Smooth muscle cell (in vitro differentiated cells): ENCODE measurements at regions not wholly inside any gene's neighbourhood (a gene's known extent, or its start where the extent isn't known, plus 50 kb on each side); places are given as distances from the start of the nearest gene placed in this dataset.

ENCODE experiments used
- DNase-seq: peaks from one replicate; lab custom pipeline; 2025; ENCODE audit not compliant: unreplicated experiment; lab: John Stamatoyannopoulos, UW
- H2AFZ ChIP-seq: fragments of 200-600 bp; sonication (generic); 2 replicates; pipeline ENCODE4 v1.6.0; 2016; ENCODE audit warnings: antibody characterized with exemption, low read depth, mild to moderate bottlenecking
- H3F3A ChIP-seq: fragments of 200-600 bp; sonication (generic); 2 replicates; pipeline ENCODE4 v1.6.0; 2017; ENCODE audit warnings: antibody characterized with exemption, low read depth
- H3K27ac ChIP-seq: fragments of 200-600 bp; sonication (generic); 2 replicates; pipeline ENCODE4 v1.5.1; 2016; ENCODE audit warnings: low read depth, mild to moderate bottlenecking
- H3K27me3 ChIP-seq: fragments of 200-600 bp; sonication (generic); 2 replicates; pipeline ENCODE4 v1.6.1; 2016; ENCODE audit warnings: low read depth, mild to moderate bottlenecking
- H3K36me3 ChIP-seq: fragments of 200-600 bp; sonication (generic); 2 replicates; pipeline ENCODE4 v1.5.1; 2016; ENCODE audit warnings: low read depth
- H3K4me1 ChIP-seq: fragments of 200-600 bp; sonication (generic); 2 replicates; pipeline ENCODE4 v1.5.1; 2016; ENCODE audit warnings: low read depth
- H3K4me2 ChIP-seq: fragments of 200-600 bp; sonication (generic); 2 replicates; pipeline ENCODE4 v1.6.0; 2016; ENCODE audit warnings: mild to moderate bottlenecking
- H3K4me3 ChIP-seq: fragments of 200-600 bp; sonication (generic); 2 replicates; pipeline ENCODE4 v1.5.1; 2016; ENCODE audit warnings: mild to moderate bottlenecking
- H3K79me2 ChIP-seq: fragments of 200-600 bp; sonication (generic); 2 replicates; pipeline ENCODE4 v1.6.0; 2016; ENCODE audit warnings: low read depth, mild to moderate bottlenecking
- H3K9ac ChIP-seq: fragments of 200-600 bp; sonication (generic); 2 replicates; pipeline ENCODE4 v1.6.0; 2016; ENCODE audit warnings: low read depth
- H3K9me3 ChIP-seq: fragments of 200-600 bp; sonication (generic); replicated peaks from 2 replicates; pipeline ENCODE4 v1.5.1; 2016; ENCODE audit warnings: low read depth
- H4K20me1 ChIP-seq: fragments of 200-600 bp; sonication (generic); 2 replicates; pipeline ENCODE4 v1.6.0; 2016; ENCODE audit warnings: low read depth
- CTCF ChIP-seq: fragments of 200-600 bp; sonication (generic); IDR thresholded peaks from 2 replicates; pipeline ENCODE4 v1.5.1; 2017; ENCODE audit warnings: borderline replicate concordance, mild to moderate bottlenecking, antibody characterized with exemption; ENCODE audit not compliant: insufficient read depth, poor library complexity, severe bottlenecking
- WGBS: methylation state at CpG from one replicate; pipeline ENCODE4 v1.1.7; 2016; ENCODE audit warnings: low lambda C conversion rate; 5-methylcytosine and 5-hydroxymethylcytosine counted together

GRCh38 chr4:147334478-147334877 is 146.4 kb upstream of the EDNRA start:
- WGBS: 12% methylated on average over 1 of the region's 1 CpG
- no peaks in the 10 kb centered on the region for H3K36me3 ChIP-seq

GRCh38 chr4:147335183-147335582 is 145.7 kb upstream of the EDNRA start:
- H4K20me1 ChIP-seq: no peaks in the 10 kb centered on the region
- H3K4me1 ChIP-seq: peaks cover 3% of the 10 kb centered on the region
- peak overlapping the region; percentile 18 for H3K4me2 ChIP-seq
- WGBS: 79% methylated on average over 1 of the region's 1 CpG
- no peak overlapping the region for H3K9ac ChIP-seq
- no peaks in the 10 kb centered on the region for H3K36me3 ChIP-seq
- H3F3A ChIP-seq: peaks cover 5% of the 10 kb centered on the region
- no peak overlapping the region for H2AFZ ChIP-seq
- H3K9me3 ChIP-seq: no peaks in the 10 kb centered on the region
- no peak for DNase-seq
- H3K27me3 ChIP-seq: no peaks in the 10 kb centered on the region
- TF ChIP-seq CTCF: no peak
- H3K27ac ChIP-seq: peak overlapping the region; percentile 59
- H3K4me3 ChIP-seq: no peak overlapping the region
- H3K79me2 ChIP-seq: no peaks in the 10 kb centered on the region

More at GRCh38 chr4:147334478-147334877, 146.4 kb upstream of the EDNRA start:
- Histone ChIP-seq H3K4me2 (peak overlapping the region; percentile 18), H3F3A (no peaks in the 10 kb centered on the region), H3K9ac (no peak overlapping the region), H3K27me3 (no peaks in the 10 kb centered on the region), H3K9me3 (no peaks in the 10 kb centered on the region), H4K20me1 (no peaks in the 10 kb centered on the region), H3K79me2 (no peaks in the 10 kb centered on the region), H3K4me3 (no peak overlapping the region), H3K4me1 (no peaks in the 10 kb centered on the region), H3K27ac (peak overlapping the region; percentile 59), H2AFZ (no peak overlapping the region)
- no peak for TF ChIP-seq CTCF
- no peak for DNase-seq

- Histone ChIP-seq H3K4me2 (no peak overlapping the region), H2AFZ (peak overlapping the region; percentile 64), H4K20me1 (no peaks in the 10 kb centered on the region), H3K36me3 (no peaks in the 10 kb centered on the region), H3K9ac (no peak overlapping the region), H3K79me2 (no peaks in the 10 kb centered on the region), H3F3A (peaks cover 14% of the 10 kb centered on the region), H3K4me3 (no peak overlapping the region), H3K27ac (peak overlapping the region; percentile 37), H3K9me3 (no peaks in the 10 kb centered on the region), H3K4me1 (peaks cover 5% of the 10 kb centered on the region), H3K27me3 (no peaks in the 10 kb centered on the region)
- 21% methylated on average over 2 of the region's 2 CpGs for WGBS
- DNase-seq: no peak
- TF ChIP-seq CTCF: no peak
Measured at GRCh38 chr4:147336252-147336651, 144.6 kb upstream of the EDNRA start.

GRCh38 chr4:147339100-147339499 is 141.8 kb upstream of the EDNRA start:
- TF ChIP-seq CTCF: no peak
- DNase-seq: no peak
- Histone ChIP-seq H3K4me1 (peaks cover 5% of the 10 kb centered on the region), H3F3A (peaks cover 17% of the 10 kb centered on the region), H2AFZ (no peak overlapping the region), H3K79me2 (no peaks in the 10 kb centered on the region), H3K9ac (no peak overlapping the region), H4K20me1 (no peaks in the 10 kb centered on the region), H3K27ac (no peak overlapping the region), H3K36me3 (no peaks in the 10 kb centered on the region), H3K4me2 (no peak overlapping the region), H3K9me3 (no peaks in the 10 kb centered on the region), H3K4me3 (no peak overlapping the region), H3K27me3 (no peaks in the 10 kb centered on the region)
- 78% methylated on average over 4 of the region's 4 CpGs for WGBS
